ENCODE measurements at regions not wholly inside any gene's neighbourhood (a gene's known extent, or its start where the extent isn't known, plus 50 kb on each side); places are given as distances from the start of the nearest gene placed in this dataset.

- no peak overlapping the region for H3K4me3 Mint-ChIP-seq
- ATAC-seq (no peak), DNase-seq (ENCODE audit: low spot score in 2 of 2) (no peak)
- H3K9me3 Mint-ChIP-seq = peaks cover 11% of the 10 kb centered on the region
- H3K27ac Mint-ChIP-seq = no peak overlapping the region
- H3K4me1 Mint-ChIP-seq = peaks cover 34% of the 10 kb centered on the region
- peaks cover 26% of the 10 kb centered on the region for H3K36me3 Mint-ChIP-seq
Measured at GRCh38 chr14:97462081-97462480, 664.9 kb downstream of the VRK1 start.

- no peak overlapping the region for H3K4me3 Mint-ChIP-seq
- H3K4me1 Mint-ChIP-seq = no peaks in the 10 kb centered on the region
- no peak overlapping the region for H3K27ac Mint-ChIP-seq
- ATAC-seq = no peak
- no peaks in the 10 kb centered on the region for H3K9me3 Mint-ChIP-seq
- H3K36me3 Mint-ChIP-seq = no peaks in the 10 kb centered on the region
- DNase-seq (ENCODE audit: low spot score in 2 of 2) = no peak
Measured at GRCh38 chr14:97468220-97468619, 671.0 kb downstream of the VRK1 start.

- Mint-ChIP-seq H3K36me3 (no peaks in the 10 kb centered on the region), H3K9me3 (no peaks in the 10 kb centered on the region), H3K4me1 (peaks cover 8% of the 10 kb centered on the region), H3K27ac (no peak overlapping the region), H3K4me3 (no peak overlapping the region)
- no peak for DNase-seq (ENCODE audit: low spot score in 2 of 2)
- ATAC-seq = no peak
Measured at GRCh38 chr14:97477353-97477752, 680.2 kb downstream of the VRK1 start.

- Mint-ChIP-seq H3K36me3 (no peaks in the 10 kb centered on the region), H3K4me3 (no peak overlapping the region), H3K9me3 (no peaks in the 10 kb centered on the region), H3K4me1 (peaks cover 18% of the 10 kb centered on the region), H3K27ac (no peak overlapping the region)
- ATAC-seq (no peak), DNase-seq (ENCODE audit: low spot score in 2 of 2) (no peak)
Measured at GRCh38 chr14:97485201-97485600, 688.0 kb downstream of the VRK1 start.

GRCh38 chr14:97486601-97487120, 689.5 kb downstream of the VRK1 start:
- Mint-ChIP-seq H3K4me3 (no peak overlapping the region), H3K4me1 (peaks cover 25% of the 10 kb centered on the region), H3K36me3 (no peaks in the 10 kb centered on the region), H3K9me3 (no peaks in the 10 kb centered on the region), H3K27ac (no peak overlapping the region)
- no peak for DNase-seq (ENCODE audit: low spot score in 2 of 2)
- no peak for ATAC-seq

- peaks cover 24% of the 10 kb centered on the region for H3K4me1 Mint-ChIP-seq
- no peak overlapping the region for H3K27ac Mint-ChIP-seq
- H3K36me3 Mint-ChIP-seq = no peaks in the 10 kb centered on the region
- ATAC-seq (no peak), DNase-seq (ENCODE audit: low spot score in 2 of 2) (no peak)
- no peak overlapping the region for H3K4me3 Mint-ChIP-seq
- peaks cover 4% of the 10 kb centered on the region for H3K9me3 Mint-ChIP-seq
Measured at GRCh38 chr14:97489750-97490149, 692.6 kb downstream of the VRK1 start.

GRCh38 chr14:97490521-97491070, 693.4 kb downstream of the VRK1 start:
- no peak overlapping the region for H3K4me3 Mint-ChIP-seq
- no peak for ATAC-seq
- H3K27ac Mint-ChIP-seq = no peak overlapping the region
- peaks cover 4% of the 10 kb centered on the region for H3K9me3 Mint-ChIP-seq
- H3K4me1 Mint-ChIP-seq = peaks cover 17% of the 10 kb centered on the region
- H3K36me3 Mint-ChIP-seq = no peaks in the 10 kb centered on the region
- DNase-seq (ENCODE audit: low spot score in 2 of 2) = no peak

- DNase-seq (ENCODE audit: low spot score in 2 of 2) = no peak
- Mint-ChIP-seq H3K4me3 (no peak overlapping the region), H3K27ac (no peak overlapping the region)
Measured at GRCh38 chr14:97491697-97492096, 694.5 kb downstream of the VRK1 start.

GRCh38 chr14:97499790-97500481, 702.8 kb downstream of the VRK1 start:
- no peaks in the 10 kb centered on the region for H3K36me3 Mint-ChIP-seq
- no peaks in the 10 kb centered on the region for H3K9me3 Mint-ChIP-seq
- DNase-seq (ENCODE audit: low spot score in 2 of 2) (no peak), ATAC-seq (no peak)
- H3K4me3 Mint-ChIP-seq = no peak overlapping the region
- no peak overlapping the region for H3K27ac Mint-ChIP-seq
- no peaks in the 10 kb centered on the region for H3K4me1 Mint-ChIP-seq

More at GRCh38 chr14:97491697-97492096, 694.5 kb downstream of the VRK1 start:
- Mint-ChIP-seq H3K4me1 (peaks cover 17% of the 10 kb centered on the region), H3K36me3 (no peaks in the 10 kb centered on the region), H3K9me3 (peaks cover 4% of the 10 kb centered on the region)
- no peak for ATAC-seq

GRCh38 chr14:97506626-97507025, 709.4 kb downstream of the VRK1 start:
- Mint-ChIP-seq H3K36me3 (no peaks in the 10 kb centered on the region), H3K4me3 (no peak overlapping the region), H3K9me3 (peaks cover 7% of the 10 kb centered on the region), H3K4me1 (peaks cover 12% of the 10 kb centered on the region), H3K27ac (no peak overlapping the region)
- DNase-seq (ENCODE audit: low spot score in 2 of 2) (no peak), ATAC-seq (no peak)

- Mint-ChIP-seq H3K4me1 (no peaks in the 10 kb centered on the region), H3K36me3 (no peaks in the 10 kb centered on the region), H3K27ac (no peak overlapping the region), H3K4me3 (no peak overlapping the region), H3K9me3 (peaks cover 3% of the 10 kb centered on the region)
- DNase-seq (ENCODE audit: low spot score in 2 of 2) (no peak), ATAC-seq (no peak)
Measured at GRCh38 chr14:97513891-97514290, 716.7 kb downstream of the VRK1 start.

GRCh38 chr14:97517566-97518234, 720.5 kb downstream of the VRK1 start:
- DNase-seq (ENCODE audit: low spot score in 2 of 2) = no peak
- no peak for ATAC-seq

GRCh38 chr14:97523936-97524335, 726.8 kb downstream of the VRK1 start:
- no peak for ATAC-seq
- Mint-ChIP-seq H3K27ac (no peak overlapping the region), H3K4me3 (no peak overlapping the region), H3K9me3 (peaks cover 7% of the 10 kb centered on the region), H3K4me1 (peaks cover 30% of the 10 kb centered on the region), H3K36me3 (no peaks in the 10 kb centered on the region)
- DNase-seq (ENCODE audit: low spot score in 2 of 2) = no peak

More at GRCh38 chr14:97517566-97518234, 720.5 kb downstream of the VRK1 start:
- Mint-ChIP-seq H3K4me1 (peaks cover 5% of the 10 kb centered on the region), H3K27ac (no peak overlapping the region), H3K9me3 (peaks cover 5% of the 10 kb centered on the region), H3K4me3 (no peak overlapping the region), H3K36me3 (no peaks in the 10 kb centered on the region)

GRCh38 chr14:97524589-97525319, 727.6 kb downstream of the VRK1 start:
- H3K4me3 Mint-ChIP-seq = peak overlapping the region; percentile 50
- peaks cover 7% of the 10 kb centered on the region for H3K9me3 Mint-ChIP-seq

GRCh38 chr14:97527993-97528392, 730.8 kb downstream of the VRK1 start:
- H3K36me3 Mint-ChIP-seq = no peaks in the 10 kb centered on the region
- no peak overlapping the region for H3K4me3 Mint-ChIP-seq
- peaks cover 22% of the 10 kb centered on the region for H3K4me1 Mint-ChIP-seq
- ATAC-seq (no peak), DNase-seq (ENCODE audit: low spot score in 2 of 2) (no peak)
- no peaks in the 10 kb centered on the region for H3K9me3 Mint-ChIP-seq
- H3K27ac Mint-ChIP-seq = no peak overlapping the region

More at GRCh38 chr14:97524589-97525319, 727.6 kb downstream of the VRK1 start:
- DNase-seq (ENCODE audit: low spot score in 2 of 2) = no peak
- Mint-ChIP-seq H3K36me3 (no peaks in the 10 kb centered on the region), H3K4me1 (peaks cover 30% of the 10 kb centered on the region), H3K27ac (peak overlapping the region; percentile 76)
- no peak for ATAC-seq

Data from stimulated activated effector memory CD8-positive, alpha-beta T cell treated with anti-CD3 and anti-CD28 coated beads, Interleukin-12 subunit alpha, Interleukin-12 subunit beta, amount 100 ng/mL, for 72 hours (primary cell).